Neural cell (in vitro differentiated cells): ENCODE measurements at regions not wholly inside any gene's neighbourhood (a gene's known extent, or its start where the extent isn't known, plus 50 kb on each side); places are given as distances from the start of the nearest gene placed in this dataset.

ENCODE experiments used
- H2AFZ ChIP-seq: fragments of 200-600, 300-800 bp; sonication (generic), shearing (Covaris generic); 2 replicates; pipeline ENCODE4 v1.6.0; 2014; ENCODE audit warnings: low read depth, mild to moderate bottlenecking, antibody characterized with exemption, low read length, moderate library complexity
- H3F3A ChIP-seq: fragments of 200-600 bp; shearing (Covaris generic); 2 replicates; pipeline ENCODE4 v1.6.1; 2016; ENCODE audit warnings: mild to moderate bottlenecking, moderate library complexity, mixed read lengths, antibody characterized with exemption, low read length; ENCODE audit not compliant: insufficient read depth, poor library complexity, severe bottlenecking
- H3K27ac ChIP-seq: fragments of 200-600, 300-800 bp; sonication (generic), shearing (Covaris generic); 2 replicates; pipeline ENCODE4 v1.5.1; 2014; ENCODE audit warnings: mild to moderate bottlenecking, low read length, moderate library complexity
- H3K27me3 ChIP-seq: fragments of 300-800, 200-600 bp; sonication (generic), shearing (Covaris generic); 2 replicates; pipeline ENCODE4 v1.6.0; 2014; ENCODE audit warnings: mild to moderate bottlenecking, low read depth, low read length, moderate library complexity; ENCODE audit not compliant: insufficient read depth
- H3K36me3 ChIP-seq: fragments of 300-800, 200-600 bp; sonication (generic), shearing (Covaris generic); 2 replicates; pipeline ENCODE4 v1.5.1; 2014; ENCODE audit warnings: mild to moderate bottlenecking, antibody characterized with exemption, low read length, moderate library complexity; ENCODE audit not compliant: insufficient read depth
- H3K4me2 ChIP-seq: fragments of 300-800, 200-600 bp; sonication (generic), shearing (Covaris generic); 2 replicates; pipeline ENCODE4 v1.6.0; 2014; ENCODE audit warnings: mild to moderate bottlenecking, low read length
- H3K4me3 ChIP-seq: fragments of 300-800, 200-600 bp; sonication (generic), shearing (Covaris generic); 2 replicates; pipeline ENCODE4 v1.5.1; 2014; ENCODE audit warnings: mild to moderate bottlenecking, low read length, moderate library complexity
- H3K79me2 ChIP-seq: fragments of 200-600 bp; shearing (Covaris generic); replicated peaks from 2 replicates; pipeline ENCODE4 v1.6.0; 2014; ENCODE audit warnings: mild to moderate bottlenecking, low read length, moderate library complexity; ENCODE audit not compliant: insufficient read depth
- H3K9ac ChIP-seq: fragments of 300-800, 200-600 bp; sonication (generic), shearing (Covaris generic); 2 replicates; pipeline ENCODE4 v1.6.1; 2016; ENCODE audit warnings: mild to moderate bottlenecking, low read length, mixed read lengths
- H3K9me2 ChIP-seq: fragments of 200-600 bp; shearing (Covaris generic); 2 replicates; pipeline ENCODE4 v1.6.1; 2016; ENCODE audit warnings: mild to moderate bottlenecking, low read length, mixed read lengths; ENCODE audit not compliant: insufficient read depth
- H3K9me3 ChIP-seq: fragments of 200-600, 300-800 bp; sonication (generic), shearing (Covaris generic); 2 replicates; pipeline ENCODE4 v1.6.1; 2016; ENCODE audit warnings: mild to moderate bottlenecking, mixed run types, low read length, moderate library complexity, mixed read lengths
- H4K20me1 ChIP-seq: fragments of 200-600 bp; shearing (Covaris generic); 2 replicates; pipeline ENCODE4 v1.6.1; 2016; ENCODE audit warnings: mild to moderate bottlenecking, mixed run types; ENCODE audit not compliant: insufficient read depth
- EP300 ChIP-seq: fragments of 450-650 bp; conservative IDR thresholded peaks from 2 replicates; pipeline ENCODE4 v1.6.1; 2014; ENCODE audit warnings: antibody characterized with exemption, mild to moderate bottlenecking, moderate library complexity; ENCODE audit not compliant: poor library complexity, severe bottlenecking
- EZH2 ChIP-seq: fragments of 200-600, 300-800 bp; shearing (Covaris generic), sonication (generic); IDR thresholded peaks from 2 replicates; pipeline ENCODE4 v1.6.1; 2014; ENCODE audit warnings: antibody characterized with exemption, low read length, borderline replicate concordance, mild to moderate bottlenecking; ENCODE audit not compliant: insufficient read depth, poor library complexity, severe bottlenecking
- MXI1 ChIP-seq: fragments of 450-650 bp; conservative IDR thresholded peaks from 2 replicates; pipeline ENCODE4 v1.6.1; 2014; ENCODE audit warnings: antibody characterized with exemption, mild to moderate bottlenecking; ENCODE audit not compliant: poor library complexity, severe bottlenecking
- POLR2AphosphoS5 ChIP-seq: IDR thresholded peaks from 2 replicates; pipeline ENCODE4 v1.6.1; 2012
- RAD21 ChIP-seq: fragments of 450-650 bp; conservative IDR thresholded peaks from 2 replicates; pipeline ENCODE4 v1.6.1; 2014; ENCODE audit warnings: antibody characterized with exemption, mild to moderate bottlenecking, moderate library complexity
- SMC3 ChIP-seq: fragments of 450-650 bp; conservative IDR thresholded peaks from 2 replicates; pipeline ENCODE4 v1.6.1; 2014; ENCODE audit warnings: antibody characterized with exemption, mild to moderate bottlenecking, moderate library complexity; ENCODE audit not compliant: poor library complexity
- TAF1 ChIP-seq: IDR thresholded peaks from 2 replicates; pipeline ENCODE4 v1.6.1; 2012; ENCODE audit warnings: low read depth
- TF ChIP-seq, protein P1 (sequence below): fragments of 450-650 bp; IDR thresholded peaks from 2 replicates; pipeline ENCODE4 v1.5.1; 2014; ENCODE audit warnings: antibody characterized with exemption, mild to moderate bottlenecking, moderate library complexity; ENCODE audit not compliant: poor library complexity, severe bottlenecking
- TF ChIP-seq, protein P2 (sequence below): IDR thresholded peaks from 2 replicates; pipeline ENCODE4 v1.6.1; 2012; ENCODE audit warnings: borderline replicate concordance

DNA sequence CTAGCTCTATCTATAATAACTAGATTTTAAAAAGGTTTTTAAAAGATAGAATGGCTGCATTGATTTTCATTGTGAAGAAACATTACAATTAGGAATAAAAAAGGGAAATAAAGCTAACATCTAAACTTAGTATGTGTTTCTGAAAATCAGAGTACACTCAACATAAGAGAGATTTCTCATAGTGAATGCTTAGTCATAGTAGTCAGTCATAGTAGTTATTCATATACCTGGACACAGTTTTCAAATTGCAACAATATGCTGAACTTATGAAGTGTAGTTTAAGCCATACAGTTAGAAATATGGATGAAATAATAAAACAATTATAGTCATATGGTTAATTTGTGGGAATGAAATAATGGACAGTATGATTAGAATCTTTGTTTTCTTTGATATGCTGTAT is 273.0 kb upstream of the CTNND2 start:
- no peaks in the 10 kb centered on the region for H3K27me3 ChIP-seq
- TF ChIP-seq RAD21 = no peak
- TF ChIP-seq, protein P1, sequence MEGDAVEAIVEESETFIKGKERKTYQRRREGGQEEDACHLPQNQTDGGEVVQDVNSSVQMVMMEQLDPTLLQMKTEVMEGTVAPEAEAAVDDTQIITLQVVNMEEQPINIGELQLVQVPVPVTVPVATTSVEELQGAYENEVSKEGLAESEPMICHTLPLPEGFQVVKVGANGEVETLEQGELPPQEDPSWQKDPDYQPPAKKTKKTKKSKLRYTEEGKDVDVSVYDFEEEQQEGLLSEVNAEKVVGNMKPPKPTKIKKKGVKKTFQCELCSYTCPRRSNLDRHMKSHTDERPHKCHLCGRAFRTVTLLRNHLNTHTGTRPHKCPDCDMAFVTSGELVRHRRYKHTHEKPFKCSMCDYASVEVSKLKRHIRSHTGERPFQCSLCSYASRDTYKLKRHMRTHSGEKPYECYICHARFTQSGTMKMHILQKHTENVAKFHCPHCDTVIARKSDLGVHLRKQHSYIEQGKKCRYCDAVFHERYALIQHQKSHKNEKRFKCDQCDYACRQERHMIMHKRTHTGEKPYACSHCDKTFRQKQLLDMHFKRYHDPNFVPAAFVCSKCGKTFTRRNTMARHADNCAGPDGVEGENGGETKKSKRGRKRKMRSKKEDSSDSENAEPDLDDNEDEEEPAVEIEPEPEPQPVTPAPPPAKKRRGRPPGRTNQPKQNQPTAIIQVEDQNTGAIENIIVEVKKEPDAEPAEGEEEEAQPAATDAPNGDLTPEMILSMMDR = no peak
- TF ChIP-seq POLR2AphosphoS5 = no peak
- TF ChIP-seq EZH2 = no peak
- no peak for TF ChIP-seq TAF1
- TF ChIP-seq MXI1 = no peak
- no peak for TF ChIP-seq SMC3
- TF ChIP-seq, protein P2, sequence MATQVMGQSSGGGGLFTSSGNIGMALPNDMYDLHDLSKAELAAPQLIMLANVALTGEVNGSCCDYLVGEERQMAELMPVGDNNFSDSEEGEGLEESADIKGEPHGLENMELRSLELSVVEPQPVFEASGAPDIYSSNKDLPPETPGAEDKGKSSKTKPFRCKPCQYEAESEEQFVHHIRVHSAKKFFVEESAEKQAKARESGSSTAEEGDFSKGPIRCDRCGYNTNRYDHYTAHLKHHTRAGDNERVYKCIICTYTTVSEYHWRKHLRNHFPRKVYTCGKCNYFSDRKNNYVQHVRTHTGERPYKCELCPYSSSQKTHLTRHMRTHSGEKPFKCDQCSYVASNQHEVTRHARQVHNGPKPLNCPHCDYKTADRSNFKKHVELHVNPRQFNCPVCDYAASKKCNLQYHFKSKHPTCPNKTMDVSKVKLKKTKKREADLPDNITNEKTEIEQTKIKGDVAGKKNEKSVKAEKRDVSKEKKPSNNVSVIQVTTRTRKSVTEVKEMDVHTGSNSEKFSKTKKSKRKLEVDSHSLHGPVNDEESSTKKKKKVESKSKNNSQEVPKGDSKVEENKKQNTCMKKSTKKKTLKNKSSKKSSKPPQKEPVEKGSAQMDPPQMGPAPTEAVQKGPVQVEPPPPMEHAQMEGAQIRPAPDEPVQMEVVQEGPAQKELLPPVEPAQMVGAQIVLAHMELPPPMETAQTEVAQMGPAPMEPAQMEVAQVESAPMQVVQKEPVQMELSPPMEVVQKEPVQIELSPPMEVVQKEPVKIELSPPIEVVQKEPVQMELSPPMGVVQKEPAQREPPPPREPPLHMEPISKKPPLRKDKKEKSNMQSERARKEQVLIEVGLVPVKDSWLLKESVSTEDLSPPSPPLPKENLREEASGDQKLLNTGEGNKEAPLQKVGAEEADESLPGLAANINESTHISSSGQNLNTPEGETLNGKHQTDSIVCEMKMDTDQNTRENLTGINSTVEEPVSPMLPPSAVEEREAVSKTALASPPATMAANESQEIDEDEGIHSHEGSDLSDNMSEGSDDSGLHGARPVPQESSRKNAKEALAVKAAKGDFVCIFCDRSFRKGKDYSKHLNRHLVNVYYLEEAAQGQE = no peak
- TF ChIP-seq EP300 = no peak

DNA sequence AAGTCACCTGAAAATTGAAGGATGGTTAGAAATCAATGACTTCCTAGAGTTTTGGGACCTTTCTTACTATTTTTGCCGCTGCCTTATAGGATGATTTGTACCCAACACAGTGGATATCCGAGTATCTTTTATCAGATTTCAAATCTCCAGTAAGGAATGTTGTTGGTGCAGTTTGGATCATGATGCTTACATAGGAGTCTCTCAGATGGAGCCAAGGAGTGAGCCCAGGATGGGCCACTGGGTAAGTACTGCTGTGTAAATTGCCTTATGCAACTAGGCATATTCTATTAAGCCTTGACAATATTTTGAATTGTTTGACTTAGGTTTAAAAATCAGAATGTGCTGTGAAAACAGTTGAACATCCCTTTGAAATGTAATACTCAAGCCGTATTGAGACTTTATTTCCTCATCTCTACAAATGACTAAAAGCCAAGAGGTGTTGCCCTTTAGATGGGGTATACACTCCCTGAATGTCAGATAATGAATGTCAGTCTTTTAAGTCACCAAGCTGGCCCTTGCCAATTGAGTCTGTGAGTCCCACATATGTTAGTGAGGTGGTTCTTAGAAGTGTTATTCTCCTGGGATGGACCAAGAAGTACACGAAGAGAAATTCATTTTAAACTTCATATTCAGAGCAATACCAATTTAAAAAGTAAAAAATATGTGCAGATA is 271.8 kb upstream of the CTNND2 start:
- H3K79me2 ChIP-seq = no peaks in the 10 kb centered on the region
- H3K4me3 ChIP-seq = no peak overlapping the region
- no peak overlapping the region for H2AFZ ChIP-seq
- H3K9ac ChIP-seq = no peak overlapping the region
- no peak overlapping the region for H3K4me2 ChIP-seq
- H3K9me3 ChIP-seq = no peaks in the 10 kb centered on the region
- H3F3A ChIP-seq = no peaks in the 10 kb centered on the region
- H3K36me3 ChIP-seq = no peaks in the 10 kb centered on the region
- H3K27ac ChIP-seq = no peak overlapping the region
- H3K9me2 ChIP-seq = no peaks in the 10 kb centered on the region
- H4K20me1 ChIP-seq = no peaks in the 10 kb centered on the region
- TF ChIP-seq EP300 = no peak
- no peak for TF ChIP-seq TAF1
- TF ChIP-seq EZH2 = no peak
- TF ChIP-seq, protein P2 = no peak
- H3K27me3 ChIP-seq = no peaks in the 10 kb centered on the region

More for the DNA sequence above, 273.0 kb upstream of the CTNND2 start:
- Histone ChIP-seq H3F3A (no peaks in the 10 kb centered on the region), H4K20me1 (no peaks in the 10 kb centered on the region), H3K79me2 (no peaks in the 10 kb centered on the region), H3K36me3 (no peaks in the 10 kb centered on the region), H2AFZ (no peak overlapping the region), H3K4me2 (no peak overlapping the region), H3K9me3 (no peaks in the 10 kb centered on the region), H3K27ac (no peak overlapping the region), H3K4me3 (no peak overlapping the region), H3K9ac (no peak overlapping the region), H3K9me2 (no peaks in the 10 kb centered on the region)
